HepG2 (cell line): ENCODE measurements at regions not wholly inside any gene's neighbourhood (a gene's known extent, or its start where the extent isn't known, plus 50 kb on each side); places are given as distances from the start of the nearest gene placed in this dataset.

Experiments used
- CCDC6 ChIP-seq: sonication (generic); formaldehyde crosslinking; IDR thresholded peaks from 2 replicates; pipeline ENCODE4 v1.8.1; 2022; ENCODE audit warnings: mild to moderate bottlenecking, missing genetic modification reagents, moderate library complexity
- CREB1 ChIP-seq, 2 experiments: fragments of 450-650 bp in 1 of 2; IDR thresholded peaks; 2 replicates each; pipeline ENCODE4 v1.6.1; 2016 to 2017; ENCODE audit warnings: control low read depth in 1 of 2, mild to moderate bottlenecking in 1 of 2, missing compliant biosample characterization in 1 of 2, missing genetic modification characterization in 1 of 2
- FOXP1 ChIP-seq, 2 experiments: fragments of 450-650 bp in 1 of 2; IDR thresholded peaks; 2 replicates each; pipeline ENCODE4 v1.6.1; 2017 to 2018; ENCODE audit warnings: antibody characterized with exemption in 1 of 2
- HOXA5 ChIP-seq: sonication (generic); formaldehyde crosslinking; IDR thresholded peaks from 2 replicates; pipeline ENCODE4 v1.4.0; 2020; ENCODE audit warnings: missing genetic modification reagents
- KDM5B ChIP-seq: sonication (generic); formaldehyde crosslinking; IDR thresholded peaks from 2 replicates; pipeline ENCODE4 v1.4.0; 2020; ENCODE audit warnings: missing genetic modification reagents, mild to moderate bottlenecking, borderline replicate concordance
- KLF15 ChIP-seq: sonication (generic); formaldehyde crosslinking; IDR thresholded peaks from 2 replicates; pipeline ENCODE4 v1.8.1; 2023; ENCODE audit warnings: borderline replicate concordance, mild to moderate bottlenecking, inconsistent platforms, missing genetic modification reagents, mixed read lengths
- MTF1 ChIP-seq: sonication (generic); formaldehyde crosslinking; IDR thresholded peaks from 2 replicates; pipeline ENCODE4 v1.5.0; 2020; ENCODE audit warnings: missing genetic modification reagents
- REXO4 ChIP-seq: sonication (generic); formaldehyde crosslinking; IDR thresholded peaks from 2 replicates; pipeline ENCODE4 v1.8.0; 2022; ENCODE audit warnings: missing genetic modification reagents, mild to moderate bottlenecking, borderline replicate concordance
- RORA ChIP-seq: sonication (generic); formaldehyde crosslinking; IDR thresholded peaks from 2 replicates; pipeline ENCODE4 v1.5.0; 2020; ENCODE audit warnings: mild to moderate bottlenecking, missing genetic modification reagents, moderate library complexity
- WIZ ChIP-seq: sonication (generic); formaldehyde crosslinking; IDR thresholded peaks from 2 replicates; pipeline ENCODE4 v1.5.1; 2020; ENCODE audit warnings: mild to moderate bottlenecking, missing genetic modification reagents
- ZFP36 ChIP-seq: fragments of 150-350 bp; IDR thresholded peaks from 2 replicates; pipeline ENCODE4 v1.6.1; 2018; ENCODE audit warnings: borderline replicate concordance, low read length, low read depth; ENCODE audit not compliant: partially characterized antibody
- ZNF343 ChIP-seq: sonication (generic); formaldehyde crosslinking; IDR thresholded peaks from 2 replicates; pipeline ENCODE4 v1.4.0; 2020; ENCODE audit warnings: mild to moderate bottlenecking, missing genetic modification reagents
- ZNF572 ChIP-seq: sonication (generic); formaldehyde crosslinking; IDR thresholded peaks from 2 replicates; pipeline ENCODE4 v1.5.1; 2020; ENCODE audit warnings: mild to moderate bottlenecking, missing genetic modification reagents
- ZSCAN30 ChIP-seq: sonication (generic); formaldehyde crosslinking; IDR thresholded peaks from 2 replicates; pipeline ENCODE4 v1.5.0; 2020; ENCODE audit warnings: mild to moderate bottlenecking, missing genetic modification reagents
- TF ChIP-seq, protein P1 (sequence below): sonication (generic); formaldehyde crosslinking; IDR thresholded peaks from 2 replicates; pipeline ENCODE4 v1.5.0; 2020; ENCODE audit warnings: mild to moderate bottlenecking, missing genetic modification reagents
- TF ChIP-seq, protein P2 (sequence below): sonication (generic); formaldehyde crosslinking; IDR thresholded peaks from 2 replicates; pipeline ENCODE4 v1.8.1; 2023; ENCODE audit warnings: missing genetic modification reagents, inconsistent platforms, borderline replicate concordance
- TF ChIP-seq, protein P3 (sequence below): fragments of 450-650 bp; IDR thresholded peaks from 2 replicates; pipeline ENCODE4 v1.6.1; 2017
- TF ChIP-seq, protein P4 (sequence below): sonication (generic); formaldehyde crosslinking; IDR thresholded peaks from 2 replicates; pipeline ENCODE4 v1.8.0; 2022; ENCODE audit warnings: missing genetic modification reagents, mild to moderate bottlenecking, moderate library complexity, borderline replicate concordance
- TF ChIP-seq, protein P5 (sequence below): IDR thresholded peaks from 2 replicates; pipeline ENCODE4 v1.6.1; 2016; ENCODE audit warnings: mild to moderate bottlenecking, missing biosample characterization, missing genetic modification reagents
- TF ChIP-seq, protein P6 (sequence below): sonication (generic); formaldehyde crosslinking; IDR thresholded peaks from 2 replicates; pipeline ENCODE4 v1.8.0; 2022; ENCODE audit warnings: low read depth, missing genetic modification reagents

DNA sequence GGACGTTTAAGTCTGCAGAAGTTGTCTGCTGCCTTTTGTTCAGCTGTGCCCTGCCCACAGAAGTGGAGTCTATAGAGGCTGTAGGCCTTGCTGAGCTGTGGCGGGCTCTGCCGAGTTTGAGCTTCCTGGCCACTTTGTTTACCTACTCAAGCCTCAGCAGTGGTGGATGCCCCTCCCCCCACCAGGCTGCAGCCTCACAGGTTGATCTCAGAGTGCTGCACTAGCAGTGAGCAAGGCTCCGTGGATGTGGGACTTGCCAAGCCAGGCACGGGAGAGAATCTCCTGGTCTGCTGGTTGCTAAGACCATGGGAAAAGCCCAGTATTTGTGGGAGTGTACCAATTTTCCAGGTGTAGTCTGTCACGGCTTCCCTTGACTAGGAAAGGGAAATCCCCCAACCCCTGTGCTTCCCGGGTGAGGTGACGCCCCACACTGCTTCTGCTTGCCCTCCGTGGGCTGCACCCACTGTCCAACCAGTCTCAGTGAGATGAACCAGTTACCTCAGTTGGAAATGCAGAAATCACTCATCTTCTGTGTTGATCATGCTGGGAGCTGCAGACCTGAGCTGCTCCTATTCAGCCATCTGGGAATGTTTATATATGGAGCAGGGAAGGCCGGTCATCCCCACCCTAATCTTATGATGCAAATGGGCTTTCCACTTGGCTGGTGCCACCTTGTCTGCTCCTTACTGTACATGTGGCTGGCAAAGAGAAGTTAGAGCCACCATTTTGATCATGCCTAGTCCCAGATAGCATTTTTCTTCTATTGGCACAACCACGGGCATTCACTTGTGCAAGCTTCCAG lies 156.9 kb upstream of the ITGA6 start (continued):
- TF ChIP-seq CCDC6 (CRISPR knock-in tag) (no peak), ZNF572 (peak; percentile 69; the same call in 1 of the 2 replicates), KDM5B (CRISPR knock-in tag) (no peak; the same call in 1 of the 2 replicates), ZFP36 (no peak), WIZ (no peak), REXO4 (CRISPR knock-in tag) (no peak), RORA (no peak), KLF15 (no peak), CREB1 (IDR thresholded peaks at IDR 0.05) (no peak), CREB1 (CRISPR knock-in tag; IDR thresholded peaks at IDR 0.05) (no peak), HOXA5 (CRISPR knock-in tag) (no peak), ZNF343 (CRISPR knock-in tag) (no peak), ZSCAN30 (CRISPR knock-in tag) (no peak), FOXP1 (IDR thresholded peaks at IDR 0.05) (no peak), FOXP1 (CRISPR knock-in tag; IDR thresholded peaks at IDR 0.05) (peak; percentile 56; the same call in 1 of the 2 replicates), MTF1 (CRISPR knock-in tag) (no peak)
- TF ChIP-seq, protein P1, sequence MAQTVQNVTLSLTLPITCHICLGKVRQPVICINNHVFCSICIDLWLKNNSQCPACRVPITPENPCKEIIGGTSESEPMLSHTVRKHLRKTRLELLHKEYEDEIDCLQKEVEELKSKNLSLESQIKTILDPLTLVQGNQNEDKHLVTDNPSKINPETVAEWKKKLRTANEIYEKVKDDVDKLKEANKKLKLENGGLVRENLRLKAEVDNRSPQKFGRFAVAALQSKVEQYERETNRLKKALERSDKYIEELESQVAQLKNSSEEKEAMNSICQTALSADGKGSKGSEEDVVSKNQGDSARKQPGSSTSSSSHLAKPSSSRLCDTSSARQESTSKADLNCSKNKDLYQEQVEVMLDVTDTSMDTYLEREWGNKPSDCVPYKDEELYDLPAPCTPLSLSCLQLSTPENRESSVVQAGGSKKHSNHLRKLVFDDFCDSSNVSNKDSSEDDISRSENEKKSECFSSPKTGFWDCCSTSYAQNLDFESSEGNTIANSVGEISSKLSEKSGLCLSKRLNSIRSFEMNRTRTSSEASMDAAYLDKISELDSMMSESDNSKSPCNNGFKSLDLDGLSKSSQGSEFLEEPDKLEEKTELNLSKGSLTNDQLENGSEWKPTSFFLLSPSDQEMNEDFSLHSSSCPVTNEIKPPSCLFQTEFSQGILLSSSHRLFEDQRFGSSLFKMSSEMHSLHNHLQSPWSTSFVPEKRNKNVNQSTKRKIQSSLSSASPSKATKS (CRISPR knock-in tag), result no peak
- TF ChIP-seq, protein P2, sequence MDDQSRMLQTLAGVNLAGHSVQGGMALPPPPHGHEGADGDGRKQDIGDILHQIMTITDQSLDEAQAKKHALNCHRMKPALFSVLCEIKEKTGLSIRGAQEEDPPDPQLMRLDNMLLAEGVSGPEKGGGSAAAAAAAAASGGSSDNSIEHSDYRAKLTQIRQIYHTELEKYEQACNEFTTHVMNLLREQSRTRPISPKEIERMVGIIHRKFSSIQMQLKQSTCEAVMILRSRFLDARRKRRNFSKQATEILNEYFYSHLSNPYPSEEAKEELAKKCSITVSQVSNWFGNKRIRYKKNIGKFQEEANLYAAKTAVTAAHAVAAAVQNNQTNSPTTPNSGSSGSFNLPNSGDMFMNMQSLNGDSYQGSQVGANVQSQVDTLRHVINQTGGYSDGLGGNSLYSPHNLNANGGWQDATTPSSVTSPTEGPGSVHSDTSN, result no peak
- TF ChIP-seq, protein P3, sequence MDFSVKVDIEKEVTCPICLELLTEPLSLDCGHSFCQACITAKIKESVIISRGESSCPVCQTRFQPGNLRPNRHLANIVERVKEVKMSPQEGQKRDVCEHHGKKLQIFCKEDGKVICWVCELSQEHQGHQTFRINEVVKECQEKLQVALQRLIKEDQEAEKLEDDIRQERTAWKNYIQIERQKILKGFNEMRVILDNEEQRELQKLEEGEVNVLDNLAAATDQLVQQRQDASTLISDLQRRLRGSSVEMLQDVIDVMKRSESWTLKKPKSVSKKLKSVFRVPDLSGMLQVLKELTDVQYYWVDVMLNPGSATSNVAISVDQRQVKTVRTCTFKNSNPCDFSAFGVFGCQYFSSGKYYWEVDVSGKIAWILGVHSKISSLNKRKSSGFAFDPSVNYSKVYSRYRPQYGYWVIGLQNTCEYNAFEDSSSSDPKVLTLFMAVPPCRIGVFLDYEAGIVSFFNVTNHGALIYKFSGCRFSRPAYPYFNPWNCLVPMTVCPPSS, result no peak
- TF ChIP-seq, protein P4, sequence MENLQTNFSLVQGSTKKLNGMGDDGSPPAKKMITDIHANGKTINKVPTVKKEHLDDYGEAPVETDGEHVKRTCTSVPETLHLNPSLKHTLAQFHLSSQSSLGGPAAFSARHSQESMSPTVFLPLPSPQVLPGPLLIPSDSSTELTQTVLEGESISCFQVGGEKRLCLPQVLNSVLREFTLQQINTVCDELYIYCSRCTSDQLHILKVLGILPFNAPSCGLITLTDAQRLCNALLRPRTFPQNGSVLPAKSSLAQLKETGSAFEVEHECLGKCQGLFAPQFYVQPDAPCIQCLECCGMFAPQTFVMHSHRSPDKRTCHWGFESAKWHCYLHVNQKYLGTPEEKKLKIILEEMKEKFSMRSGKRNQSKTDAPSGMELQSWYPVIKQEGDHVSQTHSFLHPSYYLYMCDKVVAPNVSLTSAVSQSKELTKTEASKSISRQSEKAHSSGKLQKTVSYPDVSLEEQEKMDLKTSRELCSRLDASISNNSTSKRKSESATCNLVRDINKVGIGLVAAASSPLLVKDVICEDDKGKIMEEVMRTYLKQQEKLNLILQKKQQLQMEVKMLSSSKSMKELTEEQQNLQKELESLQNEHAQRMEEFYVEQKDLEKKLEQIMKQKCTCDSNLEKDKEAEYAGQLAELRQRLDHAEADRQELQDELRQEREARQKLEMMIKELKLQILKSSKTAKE (CRISPR knock-in tag), result no peak
- TF ChIP-seq, protein P5, sequence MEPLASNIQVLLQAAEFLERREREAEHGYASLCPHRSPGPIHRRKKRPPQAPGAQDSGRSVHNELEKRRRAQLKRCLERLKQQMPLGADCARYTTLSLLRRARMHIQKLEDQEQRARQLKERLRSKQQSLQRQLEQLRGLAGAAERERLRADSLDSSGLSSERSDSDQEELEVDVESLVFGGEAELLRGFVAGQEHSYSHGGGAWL, result no peak
- TF ChIP-seq, protein P6, sequence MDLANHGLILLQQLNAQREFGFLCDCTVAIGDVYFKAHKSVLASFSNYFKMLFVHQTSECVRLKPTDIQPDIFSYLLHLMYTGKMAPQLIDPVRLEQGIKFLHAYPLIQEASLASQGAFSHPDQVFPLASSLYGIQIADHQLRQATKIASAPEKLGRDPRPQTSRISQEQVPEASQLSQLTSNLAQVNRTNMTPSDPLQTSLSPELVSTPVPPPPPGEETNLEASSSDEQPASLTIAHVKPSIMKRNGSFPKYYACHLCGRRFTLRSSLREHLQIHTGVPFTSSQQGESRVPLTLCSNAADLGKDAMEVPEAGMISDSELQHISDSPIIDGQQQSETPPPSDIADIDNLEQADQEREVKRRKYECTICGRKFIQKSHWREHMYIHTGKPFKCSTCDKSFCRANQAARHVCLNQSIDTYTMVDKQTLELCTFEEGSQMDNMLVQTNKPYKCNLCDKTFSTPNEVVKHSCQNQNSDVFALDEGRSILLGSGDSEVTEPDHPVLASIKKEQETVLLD (CRISPR knock-in tag), result no peak
